H1 (cell line): ENCODE measurements at regions not wholly inside any gene's neighbourhood (a gene's known extent, or its start where the extent isn't known, plus 50 kb on each side); places are given as distances from the start of the nearest gene placed in this dataset.

ENCODE experiments used
- CTCF ChIA-PET: fragments of 300-600 bp; sonication (Branson Sonifier 250); formaldehyde crosslinking; loops from one replicate; lab custom pipeline; 2021; ENCODE audit not compliant: partially characterized antibody; lab: Charles Lee
- POLR2A ChIA-PET: fragments of 300-600 bp; sonication (Branson Sonifier 250); formaldehyde crosslinking; loops from one replicate; lab custom pipeline; 2021; ENCODE audit warnings: inconsistent platforms; ENCODE audit not compliant: partially characterized antibody; lab: Charles Lee
- DNase-seq, 2 experiments: peaks; one replicate each; pipeline versions ENCODE4 v3.0.0 to v3.0.0-alpha.2; 2010 to 2022; ENCODE audit warnings: low spot score in 2 of 2, low read depth in 1 of 2, mixed read lengths in 1 of 2
- FAIRE-seq: peaks from 2 replicates; lab custom pipeline; 2011; peaks lifted over from hg19 to GRCh38; lab: Jason Lieb, UNC
- H2AFZ ChIP-seq: 2 replicates; pipeline ENCODE4 v1.8.1; 2012; ENCODE audit warnings: low read length, inconsistent platforms
- H2AK5ac ChIP-seq: 2 replicates; pipeline ENCODE4 v1.6.1; 2013; ENCODE audit warnings: low read depth, low read length
- H2BK120ac ChIP-seq: replicated peaks from 2 replicates; pipeline ENCODE3; 2013; ENCODE audit warnings: low read depth, low read length, inconsistent platforms
- H2BK12ac ChIP-seq: 2 replicates; pipeline ENCODE4 v1.6.1; 2013; ENCODE audit warnings: low read depth, low read length
- H2BK15ac ChIP-seq: 2 replicates; pipeline ENCODE4 v1.6.1; 2013; ENCODE audit warnings: low read length
- H2BK20ac ChIP-seq: 2 replicates; pipeline ENCODE4 v1.6.1; 2013; ENCODE audit warnings: low read length
- H2BK5ac ChIP-seq: 2 replicates; pipeline ENCODE4 v1.6.1; 2013; ENCODE audit warnings: low read depth, low read length
- H3K14ac ChIP-seq: 2 replicates; pipeline ENCODE4 v1.6.1; 2013; ENCODE audit warnings: inconsistent platforms; ENCODE audit not compliant: insufficient read length
- H3K18ac ChIP-seq: 2 replicates; pipeline ENCODE4 v1.6.1; 2013; ENCODE audit warnings: low read length; ENCODE audit errors: extremely low read depth
- H3K23ac ChIP-seq: 2 replicates; pipeline ENCODE4 v1.6.1; 2013; ENCODE audit warnings: inconsistent platforms; ENCODE audit not compliant: insufficient read length
- H3K23me2 ChIP-seq: 2 replicates; pipeline ENCODE4 v1.6.1; 2013; ENCODE audit warnings: low read depth, low read length
- H3K27ac ChIP-seq: 2 replicates; pipeline ENCODE4 v1.6.1; 2011; ENCODE audit warnings: low read depth, low read length, inconsistent platforms
- H3K27me3 ChIP-seq, 4 experiments: replicated peaks in 1 of 4; 1 replicate in 1 of 4; 2 replicates in 3 of 4; pipeline versions ENCODE4 v1.6.1 to v1.8.1; 2011 to 2013; ENCODE audit warnings: low read length in 3 of 4, mild to moderate bottlenecking in 3 of 4, inconsistent platforms in 2 of 4, mixed read lengths in 2 of 4, moderate library complexity in 1 of 4; ENCODE audit not compliant: control insufficient read depth in 3 of 4, insufficient read depth in 3 of 4; ENCODE audit errors: extremely low read depth in 1 of 4
- H3K36me3 ChIP-seq, 4 experiments: 2 replicates each; pipeline versions ENCODE4 v1.6.1 to v1.8.1; 2011 to 2013; ENCODE audit warnings: mild to moderate bottlenecking in 4 of 4, low read length in 3 of 4, moderate library complexity in 2 of 4, control low read depth in 1 of 4, inconsistent platforms in 1 of 4; ENCODE audit not compliant: insufficient read depth in 4 of 4, control insufficient read depth in 2 of 4
- H3K4ac ChIP-seq: replicated peaks from 2 replicates; pipeline ENCODE3; 2013; ENCODE audit warnings: low read length, low read depth, mixed read lengths, inconsistent platforms; ENCODE audit not compliant: insufficient read length
- H3K4me1 ChIP-seq, 4 experiments: replicated peaks in 1 of 4; 1 replicate in 1 of 4; 2 replicates in 3 of 4; pipeline versions ENCODE4 v1.6.1 to v1.8.1; 2011 to 2013; ENCODE audit warnings: low read length in 3 of 4, inconsistent platforms in 2 of 4, mixed read lengths in 1 of 4; ENCODE audit not compliant: insufficient read depth in 4 of 4, control insufficient read depth in 3 of 4
- H3K4me2 ChIP-seq, 2 experiments: 2 replicates each; pipeline versions ENCODE4 v1.6.1 to v1.8.1; 2011 to 2013; ENCODE audit warnings: low read depth in 2 of 2, low read length in 2 of 2, control low read depth in 1 of 2, inconsistent platforms in 1 of 2, mild to moderate bottlenecking in 1 of 2; ENCODE audit not compliant: insufficient read depth in 1 of 2
- H3K4me3 ChIP-seq, 4 experiments: fragments of 200-600, 300-600 bp in 1 of 4; sonication (generic), shearing (Covaris generic), sonication (Bioruptor Twin) in 1 of 4; 2 replicates each; pipeline versions ENCODE4 v1.5.1 to v1.8.1; 2011 to 2016; ENCODE audit warnings: low read length in 4 of 4, low read depth in 3 of 4, control low read depth in 2 of 4, inconsistent platforms in 2 of 4, mild to moderate bottlenecking in 2 of 4, mixed read lengths in 1 of 4, moderate library complexity in 1 of 4; ENCODE audit not compliant: insufficient read depth in 2 of 4; ENCODE audit errors: extremely low read depth in 1 of 4
- H3K56ac ChIP-seq: replicated peaks from 2 replicates; pipeline ENCODE3; 2013; ENCODE audit warnings: low read depth, mild to moderate bottlenecking, mixed read lengths, low read length, inconsistent platforms; ENCODE audit not compliant: insufficient read length
- H3K79me1 ChIP-seq: 2 replicates; pipeline ENCODE4 v1.6.1; 2013; ENCODE audit warnings: low read depth, low read length, control low read depth
- H3K79me2 ChIP-seq, 2 experiments: 2 replicates each; pipeline versions ENCODE4 v1.6.1 to v1.8.1; 2012 to 2013; ENCODE audit warnings: low read length in 2 of 2, mild to moderate bottlenecking in 2 of 2, inconsistent platforms in 1 of 2; ENCODE audit not compliant: insufficient read depth in 2 of 2, control insufficient read depth in 1 of 2
- H3K9ac ChIP-seq, 4 experiments: replicated peaks in 1 of 4; 1 replicate in 1 of 4; 2 replicates in 3 of 4; pipeline versions ENCODE4 v1.6.1 to v1.8.1; 2011 to 2013; ENCODE audit warnings: low read depth in 3 of 4, low read length in 3 of 4, control low read depth in 2 of 4, mild to moderate bottlenecking in 2 of 4, moderate library complexity in 2 of 4, inconsistent platforms in 1 of 4; ENCODE audit errors: extremely low read depth in 1 of 4
- H3K9me3 ChIP-seq, 2 experiments: 2 replicates each; pipeline versions ENCODE4 v1.6.1 to v1.8.1; 2012 to 2013; ENCODE audit warnings: mild to moderate bottlenecking in 2 of 2, moderate library complexity in 2 of 2, control low read depth in 1 of 2, inconsistent platforms in 1 of 2, low read depth in 1 of 2, low read length in 1 of 2, mixed read lengths in 1 of 2; ENCODE audit not compliant: insufficient read depth in 2 of 2
- H4K20me1 ChIP-seq, 2 experiments: replicated peaks in 1 of 2; 2 replicates each; pipeline versions ENCODE3 to v1.8.1; 2011 to 2013; ENCODE audit warnings: inconsistent platforms in 2 of 2, low read length in 2 of 2, mild to moderate bottlenecking in 1 of 2; ENCODE audit not compliant: insufficient read depth in 2 of 2, control insufficient read depth in 1 of 2
- H4K5ac ChIP-seq: 2 replicates; pipeline ENCODE4 v1.6.1; 2013; ENCODE audit warnings: low read length, low read depth, mixed read lengths, inconsistent platforms; ENCODE audit not compliant: insufficient read length
- H4K8ac ChIP-seq: 2 replicates; pipeline ENCODE4 v1.8.0; 2013; ENCODE audit warnings: mild to moderate bottlenecking, moderate library complexity, low read length, inconsistent platforms; ENCODE audit not compliant: insufficient read depth; ENCODE audit errors: extremely low read depth
- H4K91ac ChIP-seq: replicated peaks from 2 replicates; pipeline ENCODE3; 2013; ENCODE audit warnings: low read length, mixed read lengths, inconsistent platforms; ENCODE audit not compliant: insufficient read length
- ASH2L ChIP-seq: fragments of 200-600, 300-600 bp; sonication (generic); IDR thresholded peaks from one replicate; pipeline ENCODE4 v1.7.1; 2017; ENCODE audit warnings: low read length
- MAFK ChIP-seq: IDR thresholded peaks from 2 replicates; pipeline ENCODE4 v1.6.1; 2012; ENCODE audit warnings: low read depth, mild to moderate bottlenecking, improper control_type of control experiment, low read length
- POLR2A ChIP-seq, 2 experiments: IDR thresholded peaks; 1 replicate in 1 of 2; 2 replicates in 1 of 2; pipeline ENCODE4 v1.6.1; 2011; ENCODE audit warnings: low read depth in 2 of 2, low read length in 2 of 2, mild to moderate bottlenecking in 2 of 2; ENCODE audit errors: control extremely low read depth in 1 of 2
- RAD21 ChIP-seq, 2 experiments: IDR thresholded peaks in 1 of 2; conservative IDR thresholded peaks in 1 of 2; 2 replicates each; pipeline ENCODE4 v1.6.1; 2011; ENCODE audit warnings: low read depth in 2 of 2, low read length in 2 of 2, improper control_type of control experiment in 1 of 2, inconsistent platforms in 1 of 2, mild to moderate bottlenecking in 1 of 2, moderate library complexity in 1 of 2
- RBBP5 ChIP-seq: IDR thresholded peaks from 2 replicates; pipeline ENCODE4 v1.7.1; 2012; ENCODE audit warnings: low read depth, mild to moderate bottlenecking, inconsistent platforms, low read length, moderate library complexity, borderline replicate concordance
- RXRA ChIP-seq: IDR thresholded peaks from 2 replicates; pipeline ENCODE4 v1.6.1; 2011; ENCODE audit warnings: low read depth, mild to moderate bottlenecking, low read length, moderate library complexity; ENCODE audit not compliant: insufficient read depth
- SIN3A ChIP-seq, 2 experiments: IDR thresholded peaks in 1 of 2; conservative IDR thresholded peaks in 1 of 2; 2 replicates each; pipeline ENCODE4 v1.6.1; 2011 to 2012; ENCODE audit warnings: low read length in 2 of 2, improper control_type of control experiment in 1 of 2, low read depth in 1 of 2, mild to moderate bottlenecking in 1 of 2
- SP2 ChIP-seq: IDR thresholded peaks from 2 replicates; pipeline ENCODE4 v1.6.1; 2012; ENCODE audit warnings: mild to moderate bottlenecking, low read length, inconsistent platforms
- SP4 ChIP-seq: IDR thresholded peaks from 2 replicates; pipeline ENCODE4 v1.6.1; 2012; ENCODE audit warnings: low read length, inconsistent platforms
- TAF1 ChIP-seq: IDR thresholded peaks from 2 replicates; pipeline ENCODE4 v1.6.1; 2011; ENCODE audit warnings: mild to moderate bottlenecking, low read depth, low read length
- TCF12 ChIP-seq: IDR thresholded peaks from 2 replicates; pipeline ENCODE4 v1.6.1; 2011; ENCODE audit warnings: low read depth, mild to moderate bottlenecking, low read length
- TEAD4 ChIP-seq: IDR thresholded peaks from 2 replicates; pipeline ENCODE4 v1.6.1; 2012; ENCODE audit warnings: low read depth, low read length, inconsistent platforms, mixed read lengths
- WGBS, 2 experiments: shearing (Covaris generic) in 1 of 2; methylation state at CpG; one replicate each; pipeline versions ENCODE4 v1.1.6 to v1.1.7; 2013 to 2015; ENCODE audit warnings: low lambda C conversion rate in 2 of 2, mixed read lengths in 2 of 2, inconsistent platforms in 1 of 2, low coverage in 1 of 2, missing lambda C conversion rate in 1 of 2; ENCODE audit not compliant: insufficient replicate concordance in 2 of 2, insufficient coverage in 1 of 2, insufficient read length in 1 of 2; ENCODE audit errors: extremely low coverage in 1 of 2, missing lambda C conversion rate in 1 of 2; 5-methylcytosine and 5-hydroxymethylcytosine counted together

DNA sequence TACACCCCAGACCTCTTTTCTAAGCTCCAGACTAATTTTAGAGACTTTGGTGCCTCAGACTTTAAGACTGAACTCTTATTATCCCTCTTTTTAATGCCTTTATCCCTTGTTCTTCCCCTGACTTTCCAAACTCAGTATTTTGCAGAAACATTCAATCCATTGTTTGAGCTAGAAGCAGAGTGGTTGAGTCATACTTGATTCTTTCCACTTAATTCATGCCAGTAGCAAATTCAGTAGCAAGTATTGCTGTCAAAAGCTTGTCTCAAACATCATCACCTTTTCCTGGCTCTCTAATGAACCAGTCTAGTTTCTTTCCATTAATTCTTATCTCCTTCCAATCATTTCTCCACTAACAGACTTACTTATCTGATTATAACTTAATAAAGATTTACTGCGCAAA lies 699.7 kb upstream of the ZNF804A start:
- H3K23me2 ChIP-seq = no peaks in the 10 kb centered on the region
- ChIA-PET POLR2A (no interaction called here), CTCF (no interaction called here)
- DNase-seq (no peak), FAIRE-seq (no peak)
- no peak overlapping the region for H2BK5ac ChIP-seq
- H4K8ac ChIP-seq = no peak overlapping the region
- no peaks in the 10 kb centered on the region for H3K27me3 ChIP-seq
- H2BK15ac ChIP-seq = no peak overlapping the region
- WGBS, 2 experiments = 100% methylated on average over 1 of the region's 1 CpG
- H2AK5ac ChIP-seq = no peak overlapping the region
- no peak overlapping the region for H2BK12ac ChIP-seq
- no peak overlapping the region for H2BK120ac ChIP-seq
- no peak overlapping the region for H2BK20ac ChIP-seq
- no peak overlapping the region for H4K5ac ChIP-seq
- no peaks in the 10 kb centered on the region for H3K36me3 ChIP-seq
- H2AFZ ChIP-seq = no peak overlapping the region
- H3K18ac ChIP-seq = no peak overlapping the region
- no peak overlapping the region for H3K14ac ChIP-seq
- no peak overlapping the region for H3K4ac ChIP-seq
- H4K91ac ChIP-seq = no peak overlapping the region
- H3K56ac ChIP-seq = no peak overlapping the region
- H3K4me1 ChIP-seq = no peaks in the 10 kb centered on the region
- no peaks in the 10 kb centered on the region for H3K79me1 ChIP-seq
- H4K20me1 ChIP-seq = no peaks in the 10 kb centered on the region
- H3K4me2 ChIP-seq = no peak overlapping the region
- no peak for TF ChIP-seq TCF12
- TF ChIP-seq SIN3A (conservative IDR thresholded peaks at IDR 0.05 in 1 of 2, IDR thresholded peaks at IDR 0.05 in 1 of 2; ENCODE audit: low read depth in 1 of 2, low read length in 2 of 2) = no peak
- no peak for TF ChIP-seq POLR2A (IDR thresholded peaks at IDR 0.05; ENCODE audit: control extremely low read depth in 1 of 2, low read depth in 2 of 2, low read length in 2 of 2)
- no peak for TF ChIP-seq RAD21 (IDR thresholded peaks at IDR 0.05 in 1 of 2, conservative IDR thresholded peaks at IDR 0.05 in 1 of 2; ENCODE audit: low read depth in 2 of 2, low read length in 2 of 2)
- TF ChIP-seq TEAD4 = no peak
- no peak for TF ChIP-seq RXRA
- no peak for TF ChIP-seq MAFK
- TF ChIP-seq RBBP5 = no peak
- no peak for TF ChIP-seq SP2
- TF ChIP-seq SP4 = no peak
- TF ChIP-seq TAF1 = no peak
- TF ChIP-seq ASH2L = no peak
- H3K27ac ChIP-seq = no peak overlapping the region
- no peaks in the 10 kb centered on the region for H3K9me3 ChIP-seq
- H3K4me3 ChIP-seq = no peak overlapping the region
- no peak overlapping the region for H3K9ac ChIP-seq
- H3K79me2 ChIP-seq = no peaks in the 10 kb centered on the region
- H3K23ac ChIP-seq = no peak overlapping the region
